ENCODE measurements at regions not wholly inside any gene's neighbourhood (a gene's known extent, or its start where the extent isn't known, plus 50 kb on each side); places are given as distances from the start of the nearest gene placed in this dataset.
"Not testable (repeated sequence)": the region's sequence is repeated elsewhere in the genome, so short reads cannot be mapped to it uniquely, and the experiment has no call there.

- TF ChIP-seq, protein P1, sequence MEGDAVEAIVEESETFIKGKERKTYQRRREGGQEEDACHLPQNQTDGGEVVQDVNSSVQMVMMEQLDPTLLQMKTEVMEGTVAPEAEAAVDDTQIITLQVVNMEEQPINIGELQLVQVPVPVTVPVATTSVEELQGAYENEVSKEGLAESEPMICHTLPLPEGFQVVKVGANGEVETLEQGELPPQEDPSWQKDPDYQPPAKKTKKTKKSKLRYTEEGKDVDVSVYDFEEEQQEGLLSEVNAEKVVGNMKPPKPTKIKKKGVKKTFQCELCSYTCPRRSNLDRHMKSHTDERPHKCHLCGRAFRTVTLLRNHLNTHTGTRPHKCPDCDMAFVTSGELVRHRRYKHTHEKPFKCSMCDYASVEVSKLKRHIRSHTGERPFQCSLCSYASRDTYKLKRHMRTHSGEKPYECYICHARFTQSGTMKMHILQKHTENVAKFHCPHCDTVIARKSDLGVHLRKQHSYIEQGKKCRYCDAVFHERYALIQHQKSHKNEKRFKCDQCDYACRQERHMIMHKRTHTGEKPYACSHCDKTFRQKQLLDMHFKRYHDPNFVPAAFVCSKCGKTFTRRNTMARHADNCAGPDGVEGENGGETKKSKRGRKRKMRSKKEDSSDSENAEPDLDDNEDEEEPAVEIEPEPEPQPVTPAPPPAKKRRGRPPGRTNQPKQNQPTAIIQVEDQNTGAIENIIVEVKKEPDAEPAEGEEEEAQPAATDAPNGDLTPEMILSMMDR (IDR thresholded peaks at IDR 0.05; ENCODE audit: borderline replicate concordance, insufficient read depth, low read depth, low read length) = no peak
- H3K4me3 ChIP-seq (ENCODE audit: low read depth, low read length) = no peak overlapping the region
Observed at GRCh38 chr1:194865383-194865782, 1679.0 kb upstream of the B3GALT2 start.

DNA sequence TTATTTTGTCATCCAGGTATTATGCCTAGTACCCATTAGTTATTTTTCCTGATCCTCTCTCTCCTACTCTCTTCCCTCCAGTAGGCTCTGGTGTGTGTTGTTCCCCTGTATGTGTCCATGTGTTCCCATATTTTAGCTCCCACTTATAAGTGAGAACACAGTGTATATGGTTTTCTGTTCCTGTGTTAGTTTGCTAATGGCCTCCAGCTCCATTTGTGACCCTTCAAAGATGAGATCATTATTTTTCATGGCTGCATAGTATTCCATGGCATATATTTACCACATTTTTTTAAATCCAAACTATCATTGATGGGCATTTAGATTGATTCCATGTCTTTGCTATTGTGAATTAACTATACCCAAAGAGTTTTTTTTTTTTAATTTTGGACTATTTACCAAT, 1675.7 kb upstream of the B3GALT2 start:
- H3K4me3 ChIP-seq (ENCODE audit: low read depth, low read length) = no peak overlapping the region
- TF ChIP-seq, protein P1 (IDR thresholded peaks at IDR 0.05; ENCODE audit: borderline replicate concordance, insufficient read depth, low read depth, low read length) = no peak

DNA sequence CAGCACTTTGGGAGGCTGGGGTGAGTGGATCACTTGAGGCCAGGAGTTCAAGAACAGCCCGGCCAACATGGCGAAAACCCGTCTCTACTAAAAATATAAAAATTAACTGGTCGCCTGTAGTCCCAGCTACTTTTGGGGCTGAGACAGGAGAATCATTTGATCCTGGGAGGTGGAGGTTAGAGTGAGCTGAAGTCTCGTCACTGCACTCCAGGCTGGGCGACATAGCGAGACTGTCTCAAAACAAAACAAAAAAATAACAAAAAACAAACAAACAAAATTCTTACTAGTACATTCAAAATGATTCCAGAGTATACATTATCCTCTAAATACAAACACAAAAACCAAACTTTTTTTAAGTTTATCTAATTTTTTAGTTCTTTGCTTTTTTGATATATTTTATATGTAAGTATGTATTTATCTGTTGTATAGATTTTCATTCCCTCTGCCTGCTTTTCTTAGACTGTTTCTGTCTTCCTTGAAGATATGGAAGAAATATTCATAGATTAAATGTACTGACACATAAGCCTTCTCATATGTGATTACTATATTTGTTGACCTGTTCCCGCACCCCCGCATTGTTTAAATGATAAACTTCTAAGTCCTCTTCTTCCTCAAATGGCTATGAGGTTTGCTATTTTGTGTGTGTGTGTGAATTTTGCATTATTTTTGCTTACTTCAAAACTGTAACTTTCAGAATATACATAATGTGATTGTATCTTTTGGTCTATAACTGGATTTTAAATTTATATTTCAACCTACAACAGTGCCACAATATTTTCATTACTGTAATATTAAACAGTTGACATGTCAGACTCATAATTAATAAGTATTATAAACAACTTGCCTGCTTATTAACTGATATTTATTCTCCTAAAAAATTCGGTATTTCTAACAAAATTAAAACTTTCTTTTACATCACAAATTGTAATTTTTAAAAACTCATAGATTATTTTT, 1674.1 kb upstream of the B3GALT2 start:
- TF ChIP-seq, protein P1 (IDR thresholded peaks at IDR 0.05; ENCODE audit: borderline replicate concordance, insufficient read depth, low read depth, low read length) = no peak
- no peak overlapping the region for H3K4me3 ChIP-seq (ENCODE audit: low read depth, low read length)

DNA sequence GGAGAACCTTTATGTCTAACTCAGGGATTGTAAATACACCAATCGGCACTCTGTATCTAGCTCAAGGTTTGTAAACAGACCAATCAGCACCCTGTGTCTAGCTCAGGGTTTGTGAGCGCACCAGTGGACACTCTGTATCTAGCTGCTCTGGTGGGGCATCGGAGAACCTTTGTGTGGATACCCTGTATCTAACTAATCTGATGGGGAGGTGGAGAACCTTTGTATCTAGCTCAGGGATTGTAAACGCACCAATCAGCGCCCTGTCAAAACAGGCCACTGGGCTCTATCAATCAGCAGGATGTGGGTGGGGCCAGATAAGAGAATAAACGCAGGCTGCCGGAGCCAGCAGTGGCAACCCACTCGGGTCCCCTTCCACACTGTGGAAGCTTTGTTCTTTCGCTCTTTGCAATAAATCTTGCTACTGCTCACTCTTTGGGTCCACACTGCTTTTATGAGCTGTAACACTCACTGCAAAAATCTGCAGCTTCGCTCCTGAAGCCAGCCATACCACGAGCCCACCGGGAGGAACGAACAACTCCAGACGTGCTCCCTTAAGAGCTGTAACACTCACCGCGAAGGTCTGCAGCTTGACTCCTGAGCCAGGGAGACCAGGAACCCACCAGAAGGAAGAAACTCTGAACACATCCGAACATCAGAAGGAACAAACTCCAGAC, 1673.2 kb upstream of the B3GALT2 start:
- not testable (repeated sequence) for H3K4me3 ChIP-seq (ENCODE audit: low read depth, low read length)

GRCh38 chr1:194858811-194859480, 1672.5 kb upstream of the B3GALT2 start:
- H3K4me3 ChIP-seq (ENCODE audit: low read depth, low read length) = not testable (repeated sequence)

GRCh38 chr1:194857413-194857812, 1671.0 kb upstream of the B3GALT2 start:
- no peak overlapping the region for H3K4me3 ChIP-seq (ENCODE audit: low read depth, low read length)
- TF ChIP-seq, protein P1 (IDR thresholded peaks at IDR 0.05; ENCODE audit: borderline replicate concordance, insufficient read depth, low read depth, low read length) = no peak

DNA sequence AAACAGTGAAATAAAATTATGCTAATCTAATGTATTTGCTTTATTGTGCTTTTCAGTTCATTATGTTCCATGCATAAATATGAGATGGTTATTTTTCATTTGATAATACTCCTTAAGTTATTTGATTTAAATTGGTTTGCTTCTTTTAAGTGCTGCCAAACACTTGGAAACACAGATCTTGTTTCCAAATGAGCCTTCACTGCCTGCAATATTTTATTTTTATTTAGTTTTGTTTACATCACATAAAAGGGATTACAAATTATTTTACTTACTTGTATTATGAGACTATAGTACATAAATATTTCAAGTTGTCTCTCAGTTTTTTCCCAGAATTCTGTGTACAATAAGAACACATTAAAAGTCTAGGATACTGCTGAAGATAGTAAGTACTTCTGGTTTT, 1662.4 kb upstream of the B3GALT2 start:
- TF ChIP-seq, protein P1 (IDR thresholded peaks at IDR 0.05; ENCODE audit: borderline replicate concordance, insufficient read depth, low read depth, low read length) = no peak
- H3K4me3 ChIP-seq (ENCODE audit: low read depth, low read length) = no peak overlapping the region

Data from GM12875 (cell line).